ENCODE measurements at regions not wholly inside any gene's neighbourhood (a gene's known extent, or its start where the extent isn't known, plus 50 kb on each side); places are given as distances from the start of the nearest gene placed in this dataset.
"Not testable (repeated sequence)": the region's sequence is repeated elsewhere in the genome, so short reads cannot be mapped to it uniquely, and the experiment has no call there.

DNA sequence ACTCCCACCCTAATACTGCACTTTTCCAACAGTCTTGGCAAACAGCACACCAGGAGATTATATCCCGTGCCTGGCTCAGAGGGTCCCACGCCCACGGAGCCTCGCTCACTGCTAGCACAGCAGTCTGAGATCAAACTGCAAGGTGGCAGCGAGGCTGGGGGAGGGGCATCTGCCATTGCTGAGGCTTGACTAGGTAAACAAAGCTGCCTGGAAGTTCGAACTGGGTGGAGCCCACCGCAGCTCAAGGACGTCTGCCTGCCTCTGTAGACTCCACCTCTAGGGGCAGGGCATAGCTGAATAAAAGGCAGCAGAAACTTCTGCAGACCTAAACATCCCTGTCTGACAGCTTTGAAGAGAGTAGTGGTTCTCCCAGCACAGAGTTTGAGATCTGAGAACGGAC, 401.9 kb upstream of the SLC30A5 start:
- H3K36me3 Mint-ChIP-seq, CTCF ChIA-PET, H3K27ac Mint-ChIP-seq, DNase-seq, H3K4me3 Mint-ChIP-seq, H3K4me1 Mint-ChIP-seq, H3K9me3 Mint-ChIP-seq, H3K27me3 Mint-ChIP-seq: not testable (repeated sequence)

DNA sequence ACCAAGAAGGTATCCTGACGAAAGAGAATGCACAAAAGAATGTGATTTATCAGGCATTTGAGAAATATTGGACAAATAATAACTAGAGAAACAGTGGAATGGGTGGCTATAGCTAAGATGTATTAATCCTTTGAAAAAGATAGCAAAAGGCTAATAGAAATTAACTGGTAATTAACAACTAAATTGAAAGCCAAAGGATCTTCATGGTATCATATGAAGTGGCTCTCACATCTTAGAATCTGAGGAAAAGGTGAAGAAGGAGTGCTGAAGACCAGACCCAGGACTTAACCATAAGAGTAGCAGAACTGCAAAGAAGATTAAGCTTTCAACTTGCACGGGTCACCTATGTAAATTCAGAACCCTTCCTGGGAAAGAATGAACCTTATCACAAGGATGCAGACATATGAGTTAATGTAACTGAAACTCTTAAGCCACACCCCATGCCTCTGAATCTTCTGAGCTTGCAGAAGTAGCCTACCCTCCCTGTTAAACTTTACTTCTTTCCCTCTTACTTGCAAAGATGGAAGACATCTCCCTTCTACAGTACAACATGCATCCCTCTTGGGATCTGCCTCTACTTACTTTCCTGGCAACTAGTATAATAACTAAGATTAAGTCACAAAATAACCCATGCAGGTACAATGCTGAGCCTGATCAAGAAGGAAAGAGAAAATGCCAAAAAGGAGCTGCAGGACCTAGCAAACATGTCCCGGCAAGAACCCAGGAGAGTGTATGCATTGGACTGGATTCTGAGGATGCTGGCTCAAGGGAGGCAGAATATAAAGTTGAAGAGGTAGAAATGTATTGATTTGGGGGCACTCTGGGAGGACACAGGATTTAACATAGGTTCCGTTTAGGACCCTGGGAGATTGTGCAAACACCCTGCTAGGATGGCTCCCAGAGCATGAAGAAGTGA, 395.5 kb upstream of the SLC30A5 start:
- H3K36me3 Mint-ChIP-seq, result no peaks in the 10 kb centered on the region
- DNase-seq, result no peak
- no peak overlapping the region for H3K4me3 Mint-ChIP-seq
- H3K27me3 Mint-ChIP-seq, result no peaks in the 10 kb centered on the region
- CTCF ChIA-PET, result no interaction called here
- H3K4me1 Mint-ChIP-seq, result no peaks in the 10 kb centered on the region
- no peaks in the 10 kb centered on the region for H3K9me3 Mint-ChIP-seq
- H3K27ac Mint-ChIP-seq, result no peak overlapping the region

DNA sequence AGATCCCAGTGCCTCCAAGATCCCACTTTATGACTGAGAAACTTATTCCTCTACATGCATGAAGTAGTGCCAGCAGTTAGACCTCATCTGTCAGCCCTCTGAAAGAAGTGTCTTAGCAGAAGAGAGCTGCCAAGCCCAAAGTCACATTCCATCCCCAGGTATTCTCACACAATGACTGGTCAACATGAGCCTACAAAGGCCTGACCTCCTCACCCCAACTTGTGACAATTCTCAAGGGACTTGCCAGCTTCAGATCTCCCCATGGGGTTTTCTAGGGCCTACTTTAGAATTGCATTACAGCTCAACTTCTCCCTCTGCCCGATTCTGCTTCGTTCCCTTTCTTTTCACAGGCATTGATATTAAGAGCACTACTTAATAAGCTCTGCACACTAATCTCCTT, 393.8 kb upstream of the SLC30A5 start:
- CTCF ChIA-PET, result no interaction called here
- no peak overlapping the region for H3K27ac Mint-ChIP-seq
- H3K4me3 Mint-ChIP-seq, result no peak overlapping the region
- no peaks in the 10 kb centered on the region for H3K27me3 Mint-ChIP-seq
- no peaks in the 10 kb centered on the region for H3K9me3 Mint-ChIP-seq
- no peak for DNase-seq
- peaks cover 1% of the 10 kb centered on the region for H3K36me3 Mint-ChIP-seq
- H3K4me1 Mint-ChIP-seq, result no peaks in the 10 kb centered on the region

DNA sequence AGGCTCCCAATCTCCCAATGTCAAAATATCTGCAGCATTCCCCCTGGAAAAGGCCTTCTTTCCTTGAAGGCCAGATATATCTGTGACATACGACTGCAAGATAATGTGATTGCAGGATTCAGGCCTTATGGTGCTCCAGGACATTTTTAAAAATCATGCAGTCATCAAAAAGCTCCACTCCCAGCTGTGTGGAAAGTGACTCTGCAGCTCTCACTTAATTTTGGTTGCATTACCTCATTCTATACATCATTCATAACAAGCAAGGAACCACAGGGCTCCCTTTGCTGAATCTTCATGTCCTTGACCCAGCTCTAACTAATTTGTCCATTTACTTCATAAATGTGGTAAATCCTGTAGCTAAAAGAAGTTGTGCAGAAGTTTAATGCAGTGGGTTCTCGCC, 386.2 kb upstream of the SLC30A5 start:
- H3K36me3 Mint-ChIP-seq, result peaks cover 6% of the 10 kb centered on the region
- no peak overlapping the region for H3K27ac Mint-ChIP-seq
- H3K4me3 Mint-ChIP-seq, result no peak overlapping the region
- no peak for DNase-seq
- H3K4me1 Mint-ChIP-seq, result peaks cover 26% of the 10 kb centered on the region
- CTCF ChIA-PET, result no interaction called here
- peaks cover 2% of the 10 kb centered on the region for H3K9me3 Mint-ChIP-seq
- H3K27me3 Mint-ChIP-seq, result peaks cover 4% of the 10 kb centered on the region

DNA sequence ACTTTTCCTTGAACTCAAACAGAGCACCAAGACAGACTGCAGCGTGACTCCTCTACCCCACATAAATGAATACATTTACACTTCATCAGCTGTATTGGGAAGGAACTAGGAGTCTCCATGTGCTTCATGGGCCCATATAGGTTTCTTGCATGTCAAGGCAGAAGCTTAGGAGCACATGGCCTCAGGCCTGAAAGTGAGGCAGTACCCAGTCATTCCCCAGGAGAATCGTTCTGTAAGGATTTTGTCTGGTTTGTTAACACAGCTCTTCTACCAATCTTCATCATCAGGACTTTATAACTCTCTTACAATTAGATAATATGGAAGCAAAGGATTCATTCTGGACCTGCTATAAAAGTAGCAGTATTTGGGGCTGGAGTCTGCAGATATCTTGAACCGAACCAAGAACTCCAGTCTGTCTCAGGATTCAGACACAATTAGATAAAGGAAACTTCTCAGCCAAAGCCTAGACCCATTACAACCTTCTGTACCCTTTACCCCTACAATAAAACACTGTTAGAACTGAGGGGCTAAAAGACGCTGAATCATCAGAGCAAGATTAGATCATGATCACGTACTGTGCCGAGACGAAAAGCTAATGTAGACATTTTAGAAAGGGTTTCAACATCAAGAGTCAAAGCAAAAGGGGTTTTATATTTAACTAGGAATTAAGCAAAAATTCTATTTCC, 385.5 kb upstream of the SLC30A5 start:
- no peak overlapping the region for H3K4me3 Mint-ChIP-seq

DNA sequence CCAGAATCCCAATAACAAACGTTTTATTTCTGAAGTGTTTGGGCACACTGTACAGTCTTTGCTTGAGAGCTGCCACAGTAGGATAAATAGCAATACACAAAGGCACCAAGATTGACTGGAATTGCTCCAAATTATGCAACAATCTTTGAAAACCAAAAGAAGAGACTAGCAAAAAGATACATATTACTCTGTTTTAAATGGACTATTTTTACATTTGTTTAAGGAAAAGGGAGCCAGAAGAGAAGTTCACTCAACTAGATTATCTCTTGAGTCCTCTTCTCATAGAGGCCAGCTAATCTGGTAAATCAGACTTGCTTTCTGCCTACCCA, 385.0 kb upstream of the SLC30A5 start:
- Mint-ChIP-seq H3K27me3 (peaks cover 4% of the 10 kb centered on the region), H3K36me3 (peaks cover 9% of the 10 kb centered on the region), H3K27ac (no peak overlapping the region), H3K9me3 (peaks cover 2% of the 10 kb centered on the region), H3K4me1 (peaks cover 35% of the 10 kb centered on the region), H3K4me3 (no peak overlapping the region)
- DNase-seq, result no peak
- CTCF ChIA-PET, result no interaction called here

More for the DNA sequence above, 385.5 kb upstream of the SLC30A5 start:
- peaks cover 4% of the 10 kb centered on the region for H3K27me3 Mint-ChIP-seq
- H3K4me1 Mint-ChIP-seq, result peaks cover 31% of the 10 kb centered on the region
- CTCF ChIA-PET, result no interaction called here
- no peak for DNase-seq
- no peak overlapping the region for H3K27ac Mint-ChIP-seq
- H3K36me3 Mint-ChIP-seq, result peaks cover 6% of the 10 kb centered on the region
- H3K9me3 Mint-ChIP-seq, result peaks cover 2% of the 10 kb centered on the region

DNA sequence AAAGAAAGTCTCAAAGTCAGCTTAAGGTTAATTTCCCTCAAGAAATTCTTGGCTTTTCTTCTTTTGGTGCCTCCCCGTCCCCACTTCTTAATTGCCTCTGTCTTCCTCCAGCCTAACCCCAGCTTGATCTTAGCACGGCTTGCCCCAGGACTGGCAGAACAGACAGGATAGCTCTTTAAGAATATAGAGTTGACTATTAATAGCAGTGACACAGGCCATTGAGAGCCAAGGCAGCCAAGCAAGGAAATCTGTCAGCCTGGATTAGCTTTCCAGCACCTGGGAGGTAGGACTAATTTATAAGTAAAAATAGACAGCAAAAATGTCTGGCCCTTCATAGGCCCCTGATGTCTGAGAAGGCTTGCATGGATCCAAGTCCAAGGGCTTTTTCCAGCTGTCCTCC, 384.6 kb upstream of the SLC30A5 start:
- CTCF ChIA-PET, result no interaction called here
- Mint-ChIP-seq H3K36me3 (peaks cover 9% of the 10 kb centered on the region), H3K27ac (no peak overlapping the region), H3K4me3 (no peak overlapping the region), H3K4me1 (peaks cover 36% of the 10 kb centered on the region), H3K9me3 (peaks cover 2% of the 10 kb centered on the region), H3K27me3 (peaks cover 4% of the 10 kb centered on the region)
- no peak for DNase-seq

DNA sequence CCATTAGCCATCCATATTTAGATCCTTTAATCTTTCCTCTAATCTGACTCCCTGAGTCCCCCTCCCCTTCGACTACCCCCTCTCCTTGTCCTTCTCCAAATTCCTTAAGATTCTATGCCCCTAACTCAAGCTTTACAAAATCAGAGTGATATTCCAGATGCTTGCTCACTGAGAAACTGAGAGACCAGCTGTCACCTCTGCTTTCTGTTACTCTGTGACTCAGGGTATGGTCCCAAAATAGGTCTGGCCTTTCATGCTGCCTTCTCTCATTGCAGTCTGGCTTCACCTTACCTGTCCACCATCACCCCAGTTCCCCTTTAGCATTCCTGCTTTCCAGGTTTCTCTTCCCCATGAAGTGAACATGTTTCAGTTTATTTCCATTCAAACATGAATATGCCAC, 383.3 kb upstream of the SLC30A5 start:
- CTCF ChIA-PET, result no interaction called here
- peaks cover 2% of the 10 kb centered on the region for H3K9me3 Mint-ChIP-seq
- H3K27me3 Mint-ChIP-seq, result peaks cover 4% of the 10 kb centered on the region
- H3K27ac Mint-ChIP-seq, result peak overlapping the region; percentile 97
- DNase-seq, result no peak
- H3K4me1 Mint-ChIP-seq, result peaks cover 36% of the 10 kb centered on the region
- peaks cover 7% of the 10 kb centered on the region for H3K36me3 Mint-ChIP-seq
- no peak overlapping the region for H3K4me3 Mint-ChIP-seq

DNA sequence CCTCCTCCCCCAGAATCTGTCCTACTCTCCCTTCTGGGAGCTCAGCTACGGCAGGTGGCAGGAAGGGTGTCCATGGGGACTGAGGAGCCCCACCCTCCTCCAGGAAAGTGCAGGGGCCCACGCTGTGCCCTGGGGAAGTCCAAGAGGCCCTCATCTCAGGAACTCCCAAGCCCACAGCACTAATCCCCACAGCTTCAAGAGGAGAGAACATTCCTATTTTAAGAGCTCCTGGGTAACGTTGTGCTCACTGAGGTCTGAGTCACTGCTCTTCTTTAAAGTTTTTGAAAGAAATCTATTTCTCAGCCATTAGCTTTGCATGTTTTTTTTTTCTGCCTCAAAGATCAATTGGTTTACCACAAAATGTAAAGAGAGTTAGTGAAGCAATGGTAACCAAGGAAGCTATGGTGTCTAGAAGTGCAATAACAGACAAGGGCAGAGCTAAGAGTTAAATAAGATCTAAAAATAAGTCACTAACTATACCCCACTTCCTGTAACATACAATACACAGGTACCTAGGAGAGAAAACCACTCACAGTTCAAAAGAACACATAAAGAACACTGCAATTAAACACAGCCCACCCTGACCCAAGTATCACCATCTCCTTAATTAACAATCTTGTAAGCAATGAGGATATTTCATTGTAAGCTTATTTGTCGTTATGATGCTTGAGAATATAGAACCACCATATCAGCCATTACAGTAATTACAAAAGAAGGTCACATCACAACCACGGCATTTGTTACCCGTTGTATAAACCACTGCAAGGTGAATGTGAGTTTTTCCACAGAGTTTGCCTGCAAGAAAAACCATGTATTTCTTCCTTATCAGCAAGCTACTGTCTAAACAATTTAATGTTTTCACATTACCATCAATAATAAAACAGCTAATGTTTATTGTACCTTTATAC, 382.3 kb upstream of the SLC30A5 start:
- peak; percentile 51 for DNase-seq
- Mint-ChIP-seq H3K4me1 (peaks cover 36% of the 10 kb centered on the region), H3K36me3 (peaks cover 7% of the 10 kb centered on the region), H3K27ac (peak overlapping the region; percentile 97), H3K9me3 (peaks cover 1% of the 10 kb centered on the region), H3K27me3 (peaks cover 4% of the 10 kb centered on the region), H3K4me3 (peak overlapping the region; percentile 48)
- CTCF ChIA-PET, result interaction anchor here (0.7 kb wide), 1 partner anchor 207 kb away, joined by 3 read pairs; no protein-coding TSS in a partner anchor

DNA sequence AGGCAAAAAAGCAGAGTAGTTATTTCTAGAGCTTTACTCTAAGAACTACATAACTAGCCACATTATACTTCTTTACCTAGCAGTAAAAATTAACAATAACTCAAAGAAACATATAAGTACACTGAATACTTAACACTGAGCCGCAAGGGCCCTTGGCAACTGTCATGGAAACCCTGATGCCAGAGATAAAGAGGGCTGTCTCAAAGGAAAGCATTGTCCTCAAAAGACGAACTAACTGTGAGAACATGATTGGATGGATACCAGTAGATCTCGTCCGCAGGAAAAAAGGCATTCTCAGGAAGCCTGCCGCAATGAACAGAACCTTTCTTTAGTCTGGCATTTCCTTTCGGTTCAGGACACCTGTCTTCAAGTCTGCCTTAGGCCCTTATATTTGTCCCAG, 379.0 kb upstream of the SLC30A5 start:
- Mint-ChIP-seq H3K27ac (no peak overlapping the region), H3K36me3 (peaks cover 7% of the 10 kb centered on the region), H3K4me1 (peaks cover 36% of the 10 kb centered on the region), H3K27me3 (peaks cover 7% of the 10 kb centered on the region), H3K9me3 (peaks cover 6% of the 10 kb centered on the region), H3K4me3 (no peak overlapping the region)
- CTCF ChIA-PET, result no interaction called here
- no peak for DNase-seq

DNA sequence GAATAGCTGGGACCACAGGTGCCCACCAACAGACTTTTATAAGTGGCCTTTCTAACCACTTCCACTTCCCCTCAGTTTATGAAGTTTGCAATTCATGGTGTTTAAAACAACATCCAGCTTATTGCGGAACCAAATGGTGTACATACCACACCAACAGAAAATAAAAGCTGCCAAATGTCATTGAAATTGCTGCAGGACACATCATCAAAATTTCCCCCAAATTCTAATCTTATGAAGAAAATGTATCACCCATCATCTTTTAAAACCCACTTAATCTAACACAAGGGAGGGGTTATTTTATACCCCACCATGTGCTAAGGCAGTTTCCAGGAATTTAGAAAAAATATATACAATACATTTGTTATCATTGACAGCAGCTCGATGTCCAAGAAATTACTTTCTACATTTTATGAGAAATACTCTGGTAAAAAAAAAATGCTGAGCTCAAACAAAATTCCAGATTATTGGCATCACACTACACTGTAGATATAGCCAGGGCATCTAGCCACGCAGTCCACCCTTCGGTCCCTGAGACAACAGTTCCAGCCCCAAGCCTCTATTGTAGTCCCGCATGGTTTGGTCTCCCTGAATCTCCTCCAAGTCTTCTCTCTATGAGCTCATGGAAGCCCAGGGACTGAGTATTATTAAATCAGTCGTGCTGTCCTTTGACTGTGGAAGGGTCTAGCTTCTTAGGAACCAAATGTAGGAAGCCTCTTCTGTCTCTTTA, 372.8 kb upstream of the SLC30A5 start:
- no peak for DNase-seq
- no peak overlapping the region for H3K27ac Mint-ChIP-seq
- no peak overlapping the region for H3K4me3 Mint-ChIP-seq
- H3K9me3 Mint-ChIP-seq, result peaks cover 23% of the 10 kb centered on the region
- H3K27me3 Mint-ChIP-seq, result peaks cover 8% of the 10 kb centered on the region
- H3K4me1 Mint-ChIP-seq, result peaks cover 4% of the 10 kb centered on the region
- peaks cover 1% of the 10 kb centered on the region for H3K36me3 Mint-ChIP-seq
- CTCF ChIA-PET, result no interaction called here

DNA sequence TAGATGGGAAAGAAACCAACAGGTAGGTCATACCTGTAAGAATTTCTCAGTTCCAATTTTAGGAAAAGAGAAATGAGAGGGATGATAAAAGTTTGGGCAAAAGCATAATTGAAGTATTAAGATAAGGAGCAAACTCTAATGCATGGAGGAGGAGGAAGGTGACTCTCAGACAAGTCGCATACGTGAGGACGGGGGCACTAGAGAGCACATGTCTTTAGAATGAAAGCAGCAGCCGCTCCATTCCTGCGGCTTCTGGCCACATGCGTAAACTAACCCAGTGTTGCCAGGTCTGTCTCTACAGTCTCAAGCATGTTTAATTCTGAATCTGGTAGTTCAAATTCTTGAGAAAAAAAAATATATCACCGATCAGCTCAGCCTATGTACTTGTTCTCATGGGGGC, 371.5 kb upstream of the SLC30A5 start:
- peaks cover 12% of the 10 kb centered on the region for H3K4me1 Mint-ChIP-seq
- CTCF ChIA-PET, result no interaction called here
- H3K27me3 Mint-ChIP-seq, result peaks cover 8% of the 10 kb centered on the region
- DNase-seq, result no peak
- peaks cover 1% of the 10 kb centered on the region for H3K36me3 Mint-ChIP-seq
- no peak overlapping the region for H3K4me3 Mint-ChIP-seq
- H3K9me3 Mint-ChIP-seq, result peaks cover 23% of the 10 kb centered on the region
- H3K27ac Mint-ChIP-seq, result no peak overlapping the region

DNA sequence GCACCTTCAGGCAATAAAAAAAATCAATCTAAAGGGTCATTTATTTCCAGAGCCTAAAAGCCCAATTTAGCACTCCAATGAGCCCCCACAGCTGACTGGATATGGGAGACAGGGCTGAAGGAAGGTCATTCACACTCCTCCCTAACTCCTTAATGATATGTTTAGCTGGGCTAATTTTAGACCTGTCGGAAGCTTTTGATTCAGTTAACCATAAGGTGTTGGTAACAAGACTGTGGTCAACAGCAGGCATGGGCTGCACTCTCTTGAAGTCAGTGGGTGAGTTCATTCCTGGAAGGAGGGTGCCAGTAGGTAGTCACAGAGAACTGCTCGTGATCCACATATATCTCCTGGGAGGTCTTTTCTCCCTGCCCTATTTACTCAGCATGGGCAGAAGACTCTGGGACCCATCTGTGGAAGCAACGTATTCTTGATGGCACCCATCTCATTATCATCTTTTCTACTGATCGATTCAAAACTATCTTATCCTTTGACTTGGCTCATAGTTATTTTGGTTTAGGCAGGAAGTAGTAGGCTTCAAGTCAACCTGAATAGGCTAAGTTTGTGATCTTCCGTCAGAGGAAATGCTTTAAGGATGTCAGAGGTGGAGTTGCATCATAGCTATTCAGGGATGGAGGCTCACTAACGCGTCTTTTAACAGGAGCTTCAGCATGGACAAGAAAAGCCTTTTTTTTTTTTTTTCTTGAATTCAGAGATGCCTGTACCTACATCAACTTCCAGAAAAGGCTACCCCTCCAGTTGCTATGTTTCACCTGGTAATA, 367.7 kb upstream of the SLC30A5 start:
- no peak overlapping the region for H3K27ac Mint-ChIP-seq

More for the DNA sequence above, 367.7 kb upstream of the SLC30A5 start:
- CTCF ChIA-PET, result no interaction called here
- Mint-ChIP-seq H3K4me3 (no peak overlapping the region), H3K36me3 (peaks cover 1% of the 10 kb centered on the region), H3K27me3 (no peaks in the 10 kb centered on the region), H3K9me3 (peaks cover 17% of the 10 kb centered on the region), H3K4me1 (peaks cover 12% of the 10 kb centered on the region)
- no peak for DNase-seq

Measured in activated naive CD4-positive, alpha-beta T cell treated with anti-CD3 and anti-CD28 coated beads, Interleukin-2, amount 10 ng/mL, durations not matched to agents 7 days and 5 days (primary cell).